Fibroblast of lung (primary cell): ENCODE measurements at regions not wholly inside any gene's neighbourhood (a gene's known extent, or its start where the extent isn't known, plus 50 kb on each side); places are given as distances from the start of the nearest gene placed in this dataset.
"Not testable (repeated sequence)": the region's sequence is repeated elsewhere in the genome, so short reads cannot be mapped to it uniquely, and the experiment has no call there.

ENCODE experiments used
- DNase-seq, 2 donors: peaks; one replicate each; pipeline versions ENCODE4 v3.0.0 to v3.0.0-alpha.2; 2010; ENCODE audit warnings: low read depth in 2 of 2
- H2AFZ ChIP-seq: 2 replicates; pipeline ENCODE4 v1.5.1; 2012; ENCODE audit warnings: low read length, control low read depth, inconsistent platforms
- H3K27ac ChIP-seq: 2 replicates; pipeline ENCODE4 v1.5.1; 2011; ENCODE audit warnings: low read length, control low read depth; ENCODE audit not compliant: insufficient read depth
- H3K27me3 ChIP-seq: 2 replicates; pipeline ENCODE4 v1.5.1; 2011; ENCODE audit warnings: mild to moderate bottlenecking, low read length; ENCODE audit not compliant: control insufficient read depth, insufficient read depth
- H3K36me3 ChIP-seq: 2 replicates; pipeline ENCODE4 v1.5.1; 2011; ENCODE audit warnings: low read length; ENCODE audit not compliant: control insufficient read depth, insufficient read depth
- H3K4me1 ChIP-seq: 2 replicates; pipeline ENCODE4 v1.5.1; 2011; ENCODE audit warnings: low read length; ENCODE audit not compliant: control insufficient read depth, insufficient read depth; ENCODE audit errors: extremely low read depth
- H3K4me2 ChIP-seq: 2 replicates; pipeline ENCODE4 v1.5.1; 2011; ENCODE audit warnings: low read length, control low read depth; ENCODE audit not compliant: insufficient read depth; ENCODE audit errors: extremely low read depth
- H3K4me3 ChIP-seq, 4 experiments: fragments of 200-600 bp in 1 of 4; sonication (generic) in 1 of 4; replicated peaks in 1 of 4; 2 replicates each; pipeline ENCODE4 v1.5.1; 2011 to 2016; ENCODE audit warnings: low read length in 4 of 4, low read depth in 3 of 4, mild to moderate bottlenecking in 3 of 4, control low read depth in 2 of 4, inconsistent platforms in 1 of 4, mixed read lengths in 1 of 4; ENCODE audit not compliant: insufficient read depth in 1 of 4; ENCODE audit errors: control extremely low read depth in 1 of 4
- H3K79me2 ChIP-seq: 2 replicates; pipeline ENCODE4 v1.5.1; 2012; ENCODE audit warnings: mild to moderate bottlenecking, low read length, inconsistent platforms; ENCODE audit not compliant: control insufficient read depth, insufficient read depth
- H3K9ac ChIP-seq: 2 replicates; pipeline ENCODE4 v1.5.1; 2011; ENCODE audit warnings: mild to moderate bottlenecking, low read length, control low read depth; ENCODE audit not compliant: insufficient read depth
- H3K9me3 ChIP-seq: 2 replicates; pipeline ENCODE4 v1.5.1; 2012; ENCODE audit warnings: low read depth, low read length; ENCODE audit not compliant: control insufficient read depth, insufficient read depth
- H4K20me1 ChIP-seq: 2 replicates; pipeline ENCODE4 v1.5.1; 2011; ENCODE audit warnings: low read length; ENCODE audit not compliant: control insufficient read depth, insufficient read depth; ENCODE audit errors: extremely low read depth
- CTCF ChIP-seq, 2 donors: IDR thresholded peaks in 1 of 2; conservative IDR thresholded peaks in 1 of 2; 1 replicate in 1 of 2; 2 replicates in 1 of 2; pipeline ENCODE4 v1.5.1; 2011 to 2012; ENCODE audit warnings: low read length in 2 of 2, control low read depth in 1 of 2, inconsistent platforms in 1 of 2, low read depth in 1 of 2, mild to moderate bottlenecking in 1 of 2
- EZH2 ChIP-seq: IDR thresholded peaks from 2 replicates; pipeline ENCODE4 v1.5.1; 2012; ENCODE audit warnings: low read length, control low read depth, mild to moderate bottlenecking; ENCODE audit errors: missing control alignments

- H3K36me3 ChIP-seq, result no peaks in the 10 kb centered on the region
- no peak overlapping the region for H3K9ac ChIP-seq
- no peak overlapping the region for H3K4me2 ChIP-seq
- H3K27ac ChIP-seq, result no peak overlapping the region
- no peak overlapping the region for H2AFZ ChIP-seq
- TF ChIP-seq EZH2 (no peak), CTCF (conservative IDR thresholded peaks at IDR 0.05 in 1 of 2, IDR thresholded peaks at IDR 0.05 in 1 of 2; ENCODE audit: low read depth in 1 of 2, low read length in 2 of 2) (no peak)
- H3K4me3 ChIP-seq, result no peak overlapping the region
- H3K4me1 ChIP-seq, result no peaks in the 10 kb centered on the region
- no peaks in the 10 kb centered on the region for H3K27me3 ChIP-seq
- no peaks in the 10 kb centered on the region for H3K9me3 ChIP-seq
- DNase-seq, result no peak
- no peaks in the 10 kb centered on the region for H3K79me2 ChIP-seq
- no peaks in the 10 kb centered on the region for H4K20me1 ChIP-seq
These were observed 467.8 kb upstream of the UBE2E2 start for GRCh38 chr3:22735373-22735772.

GRCh38 chr3:22743386-22743785, 459.7 kb upstream of the UBE2E2 start:
- H3K27me3 ChIP-seq, H3K9me3 ChIP-seq, DNase-seq, H3K4me3 ChIP-seq, H3K4me1 ChIP-seq, H3K36me3 ChIP-seq, H4K20me1 ChIP-seq, H3K79me2 ChIP-seq, H3K9ac ChIP-seq, H3K27ac ChIP-seq, H2AFZ ChIP-seq, H3K4me2 ChIP-seq: not testable (repeated sequence)

- no peaks in the 10 kb centered on the region for H3K27me3 ChIP-seq
- no peak overlapping the region for H3K4me2 ChIP-seq
- no peak for TF ChIP-seq CTCF (conservative IDR thresholded peaks at IDR 0.05 in 1 of 2, IDR thresholded peaks at IDR 0.05 in 1 of 2; ENCODE audit: low read depth in 1 of 2, low read length in 2 of 2)
- TF ChIP-seq EZH2, result no peak
- H3K4me1 ChIP-seq, result no peaks in the 10 kb centered on the region
- no peak overlapping the region for H3K9ac ChIP-seq
- H3K79me2 ChIP-seq, result no peaks in the 10 kb centered on the region
- no peak for DNase-seq
- H4K20me1 ChIP-seq, result no peaks in the 10 kb centered on the region
- no peaks in the 10 kb centered on the region for H3K36me3 ChIP-seq
- H3K9me3 ChIP-seq, result no peaks in the 10 kb centered on the region
- H3K4me3 ChIP-seq, result no peak overlapping the region
- H3K27ac ChIP-seq, result no peak overlapping the region
- no peak overlapping the region for H2AFZ ChIP-seq
These were observed 457.8 kb upstream of the UBE2E2 start for GRCh38 chr3:22745321-22745720.

- DNase-seq, result no peak
These were observed 456.9 kb upstream of the UBE2E2 start for GRCh38 chr3:22746221-22746620.

More at GRCh38 chr3:22746221-22746620, 456.9 kb upstream of the UBE2E2 start:
- Histone ChIP-seq H3K79me2 (no peaks in the 10 kb centered on the region), H3K9me3 (no peaks in the 10 kb centered on the region), H3K4me3 (no peak overlapping the region), H2AFZ (no peak overlapping the region), H3K36me3 (no peaks in the 10 kb centered on the region), H4K20me1 (no peaks in the 10 kb centered on the region), H3K27me3 (no peaks in the 10 kb centered on the region), H3K27ac (no peak overlapping the region), H3K4me2 (no peak overlapping the region), H3K9ac (no peak overlapping the region), H3K4me1 (no peaks in the 10 kb centered on the region)
- TF ChIP-seq CTCF (conservative IDR thresholded peaks at IDR 0.05 in 1 of 2, IDR thresholded peaks at IDR 0.05 in 1 of 2; ENCODE audit: low read depth in 1 of 2, low read length in 2 of 2) (no peak), EZH2 (no peak)
